ENCODE measurements at regions not wholly inside any gene's neighbourhood (a gene's known extent, or its start where the extent isn't known, plus 50 kb on each side); places are given as distances from the start of the nearest gene placed in this dataset.

- peak; percentile 53 for DNase-seq
Observed at GRCh38 chr2:46239175-46239846, 57.9 kb upstream of the EPAS1 start.

GRCh38 chr2:46239847-46240181, 57.4 kb upstream of the EPAS1 start:
- DNase-seq = peak; percentile 68

GRCh38 chr2:46241344-46241743, 55.9 kb upstream of the EPAS1 start:
- no peak for DNase-seq

GRCh38 chr2:46245869-46246268, 51.3 kb upstream of the EPAS1 start:
- DNase-seq = no peak

GRCh38 chr2:46246790-46247189, 50.4 kb upstream of the EPAS1 start:
- no peak for DNase-seq

Data from stimulated activated CD8-positive, alpha-beta memory T cell treated with anti-CD3 and anti-CD28 coated beads, Interleukin-4, amount 100 ng/mL, for 48 hours (primary cell).